RWPE1 (cell line): ENCODE measurements at regions not wholly inside any gene's neighbourhood (a gene's known extent, or its start where the extent isn't known, plus 50 kb on each side); places are given as distances from the start of the nearest gene placed in this dataset.

Experiments used
- CTCF ChIA-PET: fragments of 350-600 bp; sonication (Branson Sonifier 250); formaldehyde crosslinking; extraction: SDS; loops from one replicate; lab custom pipeline; 2021; lab: Yijun Ruan, JAX
- POLR2A ChIA-PET: fragments of 400-600 bp; formaldehyde crosslinking; extraction: SDS; loops from one replicate; lab custom pipeline; 2020; ENCODE audit warnings: antibody characterized with exemption; ENCODE audit not compliant: low non-redundant PET; lab: Yijun Ruan, JAX
- DNase-seq: peaks from one replicate; pipeline ENCODE4 v3.0.0; 2012; ENCODE audit warnings: low spot score
- H3K27ac ChIP-seq: fragments of 450-650 bp; 2 replicates; pipeline ENCODE4 v1.5.1; 2017
- CTCF ChIP-seq: fragments of 450-650 bp; conservative IDR thresholded peaks from 2 replicates; pipeline ENCODE4 v1.5.1; 2017; ENCODE audit warnings: low read depth, mild to moderate bottlenecking

- TF ChIP-seq CTCF = no peak
- ChIA-PET CTCF (no interaction called here), POLR2A (no interaction called here)
- DNase-seq = no peak
- H3K27ac ChIP-seq = no peak overlapping the region
These were observed 206.6 kb upstream of the RASA1 start for GRCh38 chr5:87061046-87061445.

GRCh38 chr5:87069311-87069710 is 198.4 kb upstream of the RASA1 start:
- ChIA-PET CTCF (interaction anchor here (0.6 to 1.3 kb wide), 9 partner anchors 86 to 1383 kb away, joined by 3 to 6 read pairs (median 4); no protein-coding TSS in a partner anchor), POLR2A (no interaction called here)
- no peak for DNase-seq
- H3K27ac ChIP-seq = no peak overlapping the region
- TF ChIP-seq CTCF = no peak

DNA sequence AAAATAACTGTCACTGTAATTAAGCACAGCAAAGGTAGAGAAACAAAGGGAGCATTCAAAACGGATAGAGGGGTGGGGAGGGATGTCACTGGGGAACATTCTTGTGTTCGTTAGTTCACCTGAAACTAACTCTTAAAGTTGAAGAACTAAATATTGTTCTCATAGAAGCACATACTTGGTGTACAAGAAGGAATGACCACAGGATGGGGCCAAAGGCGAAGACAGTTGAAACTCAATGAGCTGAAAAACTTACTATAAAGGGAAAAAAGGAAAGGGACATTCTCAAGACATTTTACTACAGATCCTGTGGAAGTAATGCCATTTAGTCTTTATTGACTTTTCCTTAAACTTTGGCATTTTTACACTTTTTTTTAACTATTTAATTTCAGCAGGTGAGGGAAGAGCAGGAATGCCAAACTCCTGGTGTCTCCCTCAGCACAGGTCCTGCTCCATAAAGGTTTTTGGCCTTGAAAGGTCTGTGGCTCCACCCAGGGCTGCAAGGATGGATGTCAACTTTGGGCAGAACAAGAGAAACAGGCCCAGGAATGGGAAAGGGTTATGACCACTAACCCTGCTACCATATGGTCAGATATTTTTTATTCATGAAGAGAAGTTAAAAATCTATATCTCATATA is 197.6 kb upstream of the RASA1 start:
- no peak overlapping the region for H3K27ac ChIP-seq
- TF ChIP-seq CTCF = peak; percentile 71
- ChIA-PET CTCF (interaction anchor here (0.6 to 1.3 kb wide), 23 partner anchors 24 to 1382 kb away, joined by 3 to 6 read pairs (median 3); partner anchors contain the start of gene RASA1), POLR2A (interaction anchor here (1.0 kb wide), 1 partner anchor 198 kb away, joined by 8 read pairs; the partner anchor contains the start of gene RASA1)
- DNase-seq = peak; percentile 55

DNA sequence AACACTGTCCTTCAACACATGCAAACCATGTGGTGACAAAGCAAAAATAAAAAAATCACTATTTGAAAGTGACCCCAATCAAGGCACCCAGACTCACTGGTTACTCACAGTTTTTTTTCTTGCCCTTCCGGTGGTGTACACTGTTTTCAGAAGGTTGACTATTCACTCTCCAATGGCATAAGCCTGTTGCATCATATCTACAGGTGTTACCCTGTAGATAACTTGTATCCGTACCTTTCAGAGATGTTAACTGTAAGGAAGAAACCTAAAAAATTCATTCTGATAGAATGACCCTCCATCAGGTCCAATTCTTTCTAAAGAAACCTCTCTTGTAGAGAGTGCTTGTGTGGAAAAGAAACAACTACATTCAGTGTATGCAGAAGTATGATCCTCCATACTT is 193.6 kb upstream of the RASA1 start:
- no peak for TF ChIP-seq CTCF
- H3K27ac ChIP-seq = no peak overlapping the region
- no peak for DNase-seq
- CTCF ChIA-PET = no interaction called here
- POLR2A ChIA-PET = no interaction called here

GRCh38 chr5:87074934-87075541 is 192.6 kb upstream of the RASA1 start:
- H3K27ac ChIP-seq = no peak overlapping the region
- no peak for TF ChIP-seq CTCF
- CTCF ChIA-PET = no interaction called here
- no peak for DNase-seq
- POLR2A ChIA-PET = no interaction called here

DNA sequence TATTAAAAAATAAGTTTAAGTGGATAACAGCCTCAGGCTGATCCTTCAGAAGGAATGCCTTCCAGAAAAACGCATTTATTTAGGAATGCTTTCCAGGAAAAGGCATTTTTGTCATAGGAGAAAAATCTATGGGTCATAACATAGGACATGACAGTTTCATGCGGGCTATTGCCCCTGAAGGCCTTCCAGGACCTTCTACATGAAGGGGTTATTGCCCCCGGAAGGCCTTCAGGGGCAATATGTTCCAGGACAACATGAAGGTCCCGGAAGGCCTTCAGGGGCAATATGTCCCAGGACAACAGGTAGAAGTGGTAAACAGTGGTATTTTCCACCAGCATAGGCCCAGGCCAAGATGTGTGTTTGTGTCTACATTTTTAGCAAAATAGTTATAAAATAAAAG is 191.3 kb upstream of the RASA1 start:
- CTCF ChIA-PET = no interaction called here
- POLR2A ChIA-PET = no interaction called here
- DNase-seq = no peak

More for the DNA sequence above, 191.3 kb upstream of the RASA1 start:
- no peak for TF ChIP-seq CTCF
- no peak overlapping the region for H3K27ac ChIP-seq
